Mesothelial cell of epicardium (in vitro differentiated cells): ENCODE measurements at regions not wholly inside any gene's neighbourhood (a gene's known extent, or its start where the extent isn't known, plus 50 kb on each side); places are given as distances from the start of the nearest gene placed in this dataset.

Source experiments
- DNase-seq, 2 experiments: peaks; one replicate each; pipeline ENCODE4 v3.0.0; 2021; ENCODE audit warnings: low spot score in 2 of 2; ENCODE audit not compliant: unreplicated experiment in 2 of 2
- H3K27ac Mint-ChIP-seq: 2 replicates; pipeline ENCODE4 v1.8.0; 2021; ENCODE audit warnings: mixed read lengths
- H3K27me3 Mint-ChIP-seq: 2 replicates; pipeline ENCODE4 v1.8.0; 2021; ENCODE audit warnings: low read depth, mixed read lengths
- H3K36me3 Mint-ChIP-seq: 2 replicates; pipeline ENCODE4 v1.8.0; 2021; ENCODE audit warnings: mixed read lengths
- H3K4me1 Mint-ChIP-seq: 2 replicates; pipeline ENCODE4 v1.8.0; 2021; ENCODE audit warnings: mixed read lengths
- H3K4me3 Mint-ChIP-seq: 2 replicates; pipeline ENCODE4 v1.8.0; 2021; ENCODE audit warnings: mild to moderate bottlenecking, moderate library complexity, mixed read lengths
- H3K9me3 Mint-ChIP-seq: 2 replicates; pipeline ENCODE4 v1.8.0; 2021; ENCODE audit warnings: mixed read lengths
- TF ChIP-seq, protein P1 (sequence below): fragments of 200-600 bp; sonication (generic); IDR thresholded peaks from one replicate; pipeline ENCODE4 v1.5.0; 2021; ENCODE audit warnings: antibody characterized with exemption; ENCODE audit not compliant: unreplicated experiment

DNA sequence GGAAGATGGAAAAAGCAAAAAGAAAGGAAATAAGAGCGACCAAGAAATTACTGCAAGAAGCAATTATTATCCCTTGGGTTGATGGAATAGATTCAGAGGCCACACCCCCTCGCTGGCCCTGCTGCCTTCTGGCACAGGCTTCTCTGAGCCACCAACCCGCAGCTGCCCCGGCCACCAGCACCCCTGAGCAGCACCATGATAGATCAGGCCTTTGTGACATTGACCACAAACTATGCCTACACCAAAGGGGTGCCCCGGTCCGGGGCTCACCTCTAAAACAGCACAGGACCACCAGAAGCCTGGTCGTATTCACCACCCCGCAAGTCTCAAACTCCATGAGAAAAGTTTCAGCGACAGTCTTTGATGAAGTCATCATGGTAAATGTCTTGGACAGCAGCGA, 1059.3 kb downstream of the SLITRK1 start:
- H3K4me3 Mint-ChIP-seq = no peak overlapping the region
- H3K4me1 Mint-ChIP-seq = peaks cover 4% of the 10 kb centered on the region
- TF ChIP-seq, protein P1, sequence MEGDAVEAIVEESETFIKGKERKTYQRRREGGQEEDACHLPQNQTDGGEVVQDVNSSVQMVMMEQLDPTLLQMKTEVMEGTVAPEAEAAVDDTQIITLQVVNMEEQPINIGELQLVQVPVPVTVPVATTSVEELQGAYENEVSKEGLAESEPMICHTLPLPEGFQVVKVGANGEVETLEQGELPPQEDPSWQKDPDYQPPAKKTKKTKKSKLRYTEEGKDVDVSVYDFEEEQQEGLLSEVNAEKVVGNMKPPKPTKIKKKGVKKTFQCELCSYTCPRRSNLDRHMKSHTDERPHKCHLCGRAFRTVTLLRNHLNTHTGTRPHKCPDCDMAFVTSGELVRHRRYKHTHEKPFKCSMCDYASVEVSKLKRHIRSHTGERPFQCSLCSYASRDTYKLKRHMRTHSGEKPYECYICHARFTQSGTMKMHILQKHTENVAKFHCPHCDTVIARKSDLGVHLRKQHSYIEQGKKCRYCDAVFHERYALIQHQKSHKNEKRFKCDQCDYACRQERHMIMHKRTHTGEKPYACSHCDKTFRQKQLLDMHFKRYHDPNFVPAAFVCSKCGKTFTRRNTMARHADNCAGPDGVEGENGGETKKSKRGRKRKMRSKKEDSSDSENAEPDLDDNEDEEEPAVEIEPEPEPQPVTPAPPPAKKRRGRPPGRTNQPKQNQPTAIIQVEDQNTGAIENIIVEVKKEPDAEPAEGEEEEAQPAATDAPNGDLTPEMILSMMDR = no peak
- H3K36me3 Mint-ChIP-seq = no peaks in the 10 kb centered on the region
- no peak for DNase-seq
- H3K27me3 Mint-ChIP-seq = no peaks in the 10 kb centered on the region
- no peak overlapping the region for H3K27ac Mint-ChIP-seq
- H3K9me3 Mint-ChIP-seq = peaks cover 7% of the 10 kb centered on the region

DNA sequence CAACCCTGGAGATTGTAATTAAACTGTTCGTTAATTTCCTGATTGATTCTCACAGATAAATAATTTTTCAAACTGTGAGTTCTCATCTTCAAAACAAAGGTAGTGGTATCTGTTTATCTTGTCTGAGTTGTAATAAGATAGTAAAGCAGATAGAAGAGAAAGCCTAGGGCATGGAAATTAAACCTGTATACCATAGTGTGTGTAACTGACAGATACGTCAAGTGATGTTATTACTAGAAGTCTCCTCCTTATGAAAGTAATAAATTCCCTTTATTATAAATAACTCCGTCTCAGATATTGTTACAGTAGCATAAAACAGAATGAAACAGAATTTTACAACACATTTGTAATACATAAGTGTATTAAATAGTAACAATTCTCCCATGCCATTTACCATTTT, 1065.1 kb downstream of the SLITRK1 start:
- peaks cover 3% of the 10 kb centered on the region for H3K36me3 Mint-ChIP-seq

DNA sequence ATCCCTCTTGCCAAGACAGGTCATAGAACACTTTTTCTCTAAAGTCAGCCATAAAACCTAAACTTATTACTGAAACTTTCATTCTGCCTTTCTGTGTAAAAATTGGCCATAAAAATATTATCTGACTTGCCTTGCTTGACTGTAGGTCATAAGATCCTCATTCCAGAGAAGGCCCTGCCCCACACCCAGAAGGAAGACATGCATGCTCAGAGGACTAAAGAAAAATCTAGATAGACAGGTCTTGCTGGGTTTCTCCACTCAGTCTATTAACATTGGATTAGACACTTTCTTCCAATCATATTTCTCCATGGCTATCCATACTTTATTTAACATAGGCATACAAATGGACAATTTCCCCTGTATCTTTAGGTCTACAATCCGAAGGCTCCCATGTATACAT, 1066.5 kb downstream of the SLITRK1 start:
- Mint-ChIP-seq H3K27me3 (no peaks in the 10 kb centered on the region), H3K27ac (no peak overlapping the region), H3K9me3 (peaks cover 37% of the 10 kb centered on the region), H3K4me1 (peaks cover 6% of the 10 kb centered on the region), H3K4me3 (no peak overlapping the region), H3K36me3 (peaks cover 3% of the 10 kb centered on the region)
- TF ChIP-seq, protein P1 = no peak
- no peak for DNase-seq

More for the DNA sequence above, 1065.1 kb downstream of the SLITRK1 start:
- peaks cover 30% of the 10 kb centered on the region for H3K9me3 Mint-ChIP-seq
- H3K27ac Mint-ChIP-seq = no peak overlapping the region
- no peak overlapping the region for H3K4me3 Mint-ChIP-seq
- H3K4me1 Mint-ChIP-seq = peaks cover 6% of the 10 kb centered on the region
- TF ChIP-seq, protein P1 = no peak
- DNase-seq = no peak
- no peaks in the 10 kb centered on the region for H3K27me3 Mint-ChIP-seq

DNA sequence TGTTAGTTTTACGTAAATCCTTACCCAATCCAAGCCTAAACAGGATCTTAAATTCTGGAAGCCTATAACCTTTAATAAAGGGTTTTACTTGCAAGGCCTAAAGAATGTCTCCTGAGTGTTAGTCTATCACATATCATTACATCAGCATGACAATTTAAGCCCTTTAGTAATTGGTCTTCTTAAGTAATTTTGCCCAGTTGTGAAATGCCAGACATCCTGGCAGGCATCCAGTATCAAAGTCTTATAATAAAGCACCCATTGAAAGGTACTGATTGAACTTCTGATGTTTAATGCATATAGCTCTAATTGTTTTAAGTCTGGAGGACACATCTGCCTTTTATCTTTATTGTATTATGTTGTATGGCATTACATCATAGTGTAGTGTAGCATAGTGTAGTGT, 1078.9 kb downstream of the SLITRK1 start:
- Mint-ChIP-seq H3K36me3 (no peaks in the 10 kb centered on the region), H3K27ac (no peak overlapping the region), H3K4me1 (no peaks in the 10 kb centered on the region), H3K4me3 (no peak overlapping the region), H3K9me3 (peaks cover 10% of the 10 kb centered on the region), H3K27me3 (no peaks in the 10 kb centered on the region)
- DNase-seq = no peak
- TF ChIP-seq, protein P1 = no peak

DNA sequence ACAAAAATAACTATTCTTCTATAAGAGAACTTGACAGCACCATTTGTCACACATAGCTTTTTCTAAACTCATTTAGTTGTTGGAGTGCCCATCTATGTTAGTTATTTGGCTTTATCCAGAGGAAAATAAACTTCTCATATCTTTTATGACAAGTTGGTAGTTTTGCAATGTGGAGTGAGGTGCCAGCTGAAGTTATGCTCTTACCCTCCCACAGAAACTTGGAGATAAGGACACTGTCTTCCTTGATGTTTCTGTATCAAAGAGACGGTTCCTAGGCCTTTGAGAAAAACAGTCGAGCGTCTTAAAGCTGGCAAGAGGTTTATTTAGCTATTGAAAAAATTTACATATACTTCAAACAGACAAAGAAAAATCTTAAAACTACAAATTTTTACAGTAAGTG, 1079.7 kb downstream of the SLITRK1 start:
- Mint-ChIP-seq H3K27me3 (no peaks in the 10 kb centered on the region), H3K9me3 (peaks cover 10% of the 10 kb centered on the region), H3K4me1 (no peaks in the 10 kb centered on the region), H3K36me3 (no peaks in the 10 kb centered on the region), H3K4me3 (no peak overlapping the region), H3K27ac (no peak overlapping the region)
- TF ChIP-seq, protein P1 = no peak
- DNase-seq = no peak

DNA sequence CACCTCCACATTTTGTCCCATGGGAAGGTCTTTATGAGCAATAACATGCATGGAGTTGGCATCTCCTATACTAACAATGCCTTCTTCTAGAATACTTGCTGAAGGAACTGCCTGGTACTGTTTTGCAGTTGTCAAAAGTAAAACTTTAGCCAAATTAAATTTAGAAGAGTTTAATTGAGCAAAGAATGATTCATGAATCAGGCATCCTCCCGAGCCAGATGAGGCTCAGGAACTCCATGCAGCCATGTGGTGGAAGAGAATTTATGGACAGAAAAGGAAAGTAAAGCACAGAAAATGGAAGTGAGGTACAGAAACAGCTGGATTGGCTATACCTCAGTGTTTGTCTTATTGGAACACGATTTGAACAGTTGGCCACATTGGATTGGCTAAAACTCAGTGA, 1081.9 kb downstream of the SLITRK1 start:
- H3K4me1 Mint-ChIP-seq = no peaks in the 10 kb centered on the region
- H3K36me3 Mint-ChIP-seq = no peaks in the 10 kb centered on the region
- no peaks in the 10 kb centered on the region for H3K27me3 Mint-ChIP-seq
- DNase-seq = no peak
- H3K4me3 Mint-ChIP-seq = no peak overlapping the region
- H3K9me3 Mint-ChIP-seq = peaks cover 10% of the 10 kb centered on the region
- TF ChIP-seq, protein P1 = no peak
- H3K27ac Mint-ChIP-seq = no peak overlapping the region
